LNCaP clone FGC (cell line): ENCODE measurements at regions not wholly inside any gene's neighbourhood (a gene's known extent, or its start where the extent isn't known, plus 50 kb on each side); places are given as distances from the start of the nearest gene placed in this dataset.

Experiments
- DNase-seq: peaks from one replicate; pipeline ENCODE4 v3.0.0-alpha.2; 2011; ENCODE audit warnings: low read depth
- H3K4me3 ChIP-seq: 2 replicates; pipeline ENCODE4 v1.5.1; 2011; ENCODE audit warnings: mild to moderate bottlenecking, low read depth, low read length, control low read depth
- CTCF ChIP-seq: IDR thresholded peaks from 2 replicates; pipeline ENCODE4 v1.5.1; 2012; ENCODE audit warnings: mild to moderate bottlenecking; ENCODE audit not compliant: control insufficient read depth, insufficient read depth; ENCODE audit errors: extremely low read depth

GRCh38 chr4:14280567-14280966, 653.0 kb upstream of the BOD1L1 start:
- no peak for DNase-seq
- no peak overlapping the region for H3K4me3 ChIP-seq
- TF ChIP-seq CTCF, result no peak

- no peak for DNase-seq
- TF ChIP-seq CTCF, result no peak
Measured at GRCh38 chr4:14284578-14284977, 657.1 kb upstream of the BOD1L1 start.

DNA sequence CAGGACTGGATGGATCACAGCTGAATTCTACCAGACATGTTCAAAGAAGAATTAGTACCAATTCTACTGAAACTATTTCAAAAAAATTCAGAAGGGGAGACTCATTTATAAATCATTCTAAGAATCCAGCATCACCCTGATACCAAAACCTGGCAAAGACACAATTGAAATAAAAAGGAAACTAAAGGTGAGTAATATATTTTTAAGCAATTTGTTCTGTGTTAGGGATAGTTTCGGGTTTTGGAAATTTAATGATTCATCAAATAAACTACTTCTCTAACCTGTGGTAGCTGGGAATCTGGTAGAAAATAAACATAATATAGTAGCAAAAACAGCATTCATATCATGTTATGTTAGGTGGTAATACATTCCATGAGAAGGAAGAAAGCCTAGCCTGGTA, 662.2 kb upstream of the BOD1L1 start:
- no peak overlapping the region for H3K4me3 ChIP-seq
- TF ChIP-seq CTCF, result no peak
- DNase-seq, result no peak

More at GRCh38 chr4:14284578-14284977, 657.1 kb upstream of the BOD1L1 start:
- no peak overlapping the region for H3K4me3 ChIP-seq

- TF ChIP-seq CTCF, result no peak
- no peak for DNase-seq
- no peak overlapping the region for H3K4me3 ChIP-seq
Measured at GRCh38 chr4:14293582-14293981, 666.1 kb upstream of the BOD1L1 start.

- no peak overlapping the region for H3K4me3 ChIP-seq
- DNase-seq, result no peak
- TF ChIP-seq CTCF, result no peak
Measured at GRCh38 chr4:14294611-14295010, 667.1 kb upstream of the BOD1L1 start.

GRCh38 chr4:14299166-14299565, 671.6 kb upstream of the BOD1L1 start:
- H3K4me3 ChIP-seq, result no peak overlapping the region
- DNase-seq, result no peak
- TF ChIP-seq CTCF, result no peak

DNA sequence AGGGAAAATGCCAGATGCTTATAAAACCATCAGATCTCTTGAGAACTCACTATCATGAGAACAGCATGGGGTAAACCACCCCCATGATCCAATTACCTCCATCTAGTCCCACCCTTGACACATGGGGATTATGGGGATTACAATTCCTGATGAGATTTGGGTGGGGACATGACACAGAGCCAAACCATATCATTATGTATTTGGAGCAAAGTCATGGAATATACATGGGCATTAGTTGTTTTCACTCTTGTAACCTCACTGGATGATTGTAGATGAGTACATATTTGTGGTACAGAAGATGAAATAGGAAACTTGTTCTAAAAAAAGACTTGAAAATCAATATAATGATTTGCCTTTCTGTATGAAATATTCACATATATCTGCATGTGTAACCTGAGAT, 674.5 kb upstream of the BOD1L1 start:
- H3K4me3 ChIP-seq, result no peak overlapping the region
- DNase-seq, result no peak
- TF ChIP-seq CTCF, result no peak
